Vagina (tissue), 2 donors: ENCODE measurements at regions not wholly inside any gene's neighbourhood (a gene's known extent, or its start where the extent isn't known, plus 50 kb on each side); places are given as distances from the start of the nearest gene placed in this dataset.
"Not testable (repeated sequence)": the region's sequence is repeated elsewhere in the genome, so short reads cannot be mapped to it uniquely, and the experiment has no call there.

Experiments used
- DNase-seq, 2 donors: peaks; one replicate each; pipeline ENCODE4 v3.0.0-alpha.2; 2017; ENCODE audit errors: extremely low spot score in 2 of 2
- H3K27ac ChIP-seq: fragments of 200-600 bp; sonication (generic); one replicate; pipeline ENCODE4 v1.5.1; 2019
- H3K27me3 ChIP-seq: fragments of 200-600 bp; sonication (generic); one replicate; pipeline ENCODE4 v1.5.1; 2019
- H3K36me3 ChIP-seq, 2 donors: fragments of 200-600 bp; sonication (generic); one replicate each; pipeline ENCODE4 v1.5.1; 2017 to 2019
- H3K4me1 ChIP-seq: fragments of 200-600 bp; sonication (generic); one replicate; pipeline ENCODE4 v1.5.1; 2019
- H3K4me3 ChIP-seq, 2 donors: fragments of 200-600 bp; sonication (generic); 1 replicate in 1 of 2; 2 replicates in 1 of 2; pipeline ENCODE4 v1.5.1; 2016 to 2019
- H3K9me3 ChIP-seq: fragments of 200-600 bp; sonication (generic); one replicate; pipeline ENCODE4 v1.5.1; 2019
- POLR2A ChIP-seq, 2 donors: fragments of 450-650 bp; IDR thresholded peaks; one replicate each; pipeline ENCODE4 v1.6.1; 2017; ENCODE audit warnings: antibody characterized with exemption in 2 of 2, mild to moderate bottlenecking in 2 of 2, moderate library complexity in 2 of 2
- POLR2AphosphoS5 ChIP-seq, 2 donors: sonication (generic); formaldehyde crosslinking; IDR thresholded peaks; one replicate each; pipeline ENCODE4 v1.9.0; 2017; ENCODE audit warnings: antibody characterized with exemption in 2 of 2, mild to moderate bottlenecking in 2 of 2, low read depth in 1 of 2; ENCODE audit not compliant: insufficient read depth in 1 of 2
- intact Hi-C: fragments of 100-400 bp; cut with DNase I; formaldehyde crosslinking; loops from one replicate; pipeline ENCODE4 v1.15.1; 2023
- TF ChIP-seq, protein P1 (sequence below), 3 experiments: fragments of 450-650 bp in 2 of 3; fragments of 200-600 bp in 1 of 3; sonication (generic) in 1 of 3; IDR thresholded peaks; one replicate each; pipeline ENCODE4 v1.5.1; 2017 to 2019; ENCODE audit warnings: antibody characterized with exemption in 3 of 3, mild to moderate bottlenecking in 2 of 3, moderate library complexity in 2 of 3

DNA sequence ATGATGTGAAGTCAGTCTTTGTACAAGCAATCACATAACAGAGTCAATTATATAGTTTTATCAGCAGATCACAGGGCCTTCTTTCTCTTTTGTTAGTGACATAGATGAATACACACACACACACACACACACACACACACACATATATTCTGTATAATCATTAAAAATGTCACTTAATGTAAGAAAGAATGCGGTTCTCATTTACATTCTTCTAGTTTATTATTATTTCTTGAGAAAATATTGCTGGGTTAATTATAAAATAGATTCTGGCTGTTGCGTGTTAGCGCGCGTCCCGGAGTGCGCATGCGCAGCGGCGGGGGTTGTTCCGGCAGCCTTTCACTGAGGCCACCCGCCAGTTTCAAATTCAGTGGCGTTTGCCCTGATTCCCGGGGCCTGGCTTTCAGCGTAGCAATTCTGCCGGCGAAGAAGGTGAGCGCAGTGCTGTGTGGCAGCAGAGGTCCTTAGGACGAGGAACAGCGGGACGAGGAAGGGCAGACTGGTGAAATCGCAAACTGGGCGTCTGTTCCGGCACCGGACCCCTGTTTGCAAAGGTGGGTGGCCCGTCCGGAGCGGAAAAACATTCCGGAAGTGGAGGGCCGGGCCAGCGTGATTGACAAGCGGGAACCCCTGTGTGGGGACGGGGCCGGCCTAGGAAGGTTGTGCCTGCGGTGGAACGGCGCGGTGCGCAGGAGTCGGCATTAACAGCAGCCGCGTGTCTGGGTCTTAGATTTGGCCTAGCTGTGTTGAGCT is 75.3 kb upstream of the PZP start:
- H3K4me1 ChIP-seq, DNase-seq, H3K36me3 ChIP-seq, H3K9me3 ChIP-seq, H3K27me3 ChIP-seq, intact Hi-C loops: not testable (repeated sequence)
- Histone ChIP-seq H3K27ac (peak overlapping the region; percentile 48), H3K4me3 (peak overlapping the region; percentile 41 to 46)
- TF ChIP-seq POLR2AphosphoS5 (IDR thresholded peaks at IDR 0.05; ENCODE audit: insufficient read depth in 1 of 2, low read depth in 1 of 2): peak; percentile 55 to 65

DNA sequence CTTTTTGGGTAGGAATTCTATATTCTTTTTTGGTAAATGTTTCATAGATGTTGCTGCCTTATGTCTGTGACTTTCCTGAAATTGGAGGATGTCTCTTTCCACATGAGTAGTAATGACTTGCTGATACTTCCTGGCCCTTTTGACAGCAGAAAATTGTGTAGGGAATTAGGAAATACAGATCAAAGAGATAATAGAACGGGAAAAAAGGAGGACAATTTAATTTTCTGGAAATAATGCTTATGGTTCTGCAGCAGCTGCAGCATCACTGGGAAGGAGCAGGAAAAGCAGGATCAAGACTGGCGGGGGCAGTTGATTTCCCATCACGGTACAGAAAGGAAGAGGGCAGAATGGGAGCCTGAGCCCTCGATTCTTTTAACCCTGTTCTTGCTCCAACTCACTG is 68.8 kb upstream of the PZP start:
- DNase-seq: no peak
- no peak overlapping the region for H3K4me3 ChIP-seq
- no peaks in the 10 kb centered on the region for H3K27me3 ChIP-seq
- H3K36me3 ChIP-seq: no peaks in the 10 kb centered on the region
- TF ChIP-seq, protein P1, sequence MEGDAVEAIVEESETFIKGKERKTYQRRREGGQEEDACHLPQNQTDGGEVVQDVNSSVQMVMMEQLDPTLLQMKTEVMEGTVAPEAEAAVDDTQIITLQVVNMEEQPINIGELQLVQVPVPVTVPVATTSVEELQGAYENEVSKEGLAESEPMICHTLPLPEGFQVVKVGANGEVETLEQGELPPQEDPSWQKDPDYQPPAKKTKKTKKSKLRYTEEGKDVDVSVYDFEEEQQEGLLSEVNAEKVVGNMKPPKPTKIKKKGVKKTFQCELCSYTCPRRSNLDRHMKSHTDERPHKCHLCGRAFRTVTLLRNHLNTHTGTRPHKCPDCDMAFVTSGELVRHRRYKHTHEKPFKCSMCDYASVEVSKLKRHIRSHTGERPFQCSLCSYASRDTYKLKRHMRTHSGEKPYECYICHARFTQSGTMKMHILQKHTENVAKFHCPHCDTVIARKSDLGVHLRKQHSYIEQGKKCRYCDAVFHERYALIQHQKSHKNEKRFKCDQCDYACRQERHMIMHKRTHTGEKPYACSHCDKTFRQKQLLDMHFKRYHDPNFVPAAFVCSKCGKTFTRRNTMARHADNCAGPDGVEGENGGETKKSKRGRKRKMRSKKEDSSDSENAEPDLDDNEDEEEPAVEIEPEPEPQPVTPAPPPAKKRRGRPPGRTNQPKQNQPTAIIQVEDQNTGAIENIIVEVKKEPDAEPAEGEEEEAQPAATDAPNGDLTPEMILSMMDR (IDR thresholded peaks at IDR 0.05): no peak
- H3K27ac ChIP-seq: no peak overlapping the region
- intact Hi-C loops: no loop called here
- H3K9me3 ChIP-seq: no peaks in the 10 kb centered on the region
- no peaks in the 10 kb centered on the region for H3K4me1 ChIP-seq

DNA sequence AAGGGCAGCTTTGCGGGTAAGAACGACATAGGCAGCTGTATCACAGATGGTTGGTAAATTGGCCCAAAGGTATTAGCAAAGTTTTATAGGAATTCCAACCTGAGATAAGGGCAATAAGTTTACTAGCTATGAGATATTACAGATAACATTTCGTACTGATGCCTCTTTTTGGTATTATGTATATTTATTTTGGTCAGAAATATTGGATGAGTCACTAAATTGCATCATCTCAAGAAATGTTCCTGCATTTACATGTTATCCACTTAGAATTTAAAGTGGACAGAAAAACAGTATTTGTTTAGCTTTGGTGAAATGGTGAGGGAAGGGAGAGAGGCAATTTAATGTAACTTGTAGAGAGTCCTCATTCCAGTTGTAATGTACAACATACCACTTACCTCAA is 65.1 kb upstream of the PZP start:
- H3K36me3 ChIP-seq: no peaks in the 10 kb centered on the region
- intact Hi-C loops: no loop called here
- no peaks in the 10 kb centered on the region for H3K4me1 ChIP-seq
- H3K9me3 ChIP-seq: no peaks in the 10 kb centered on the region
- H3K4me3 ChIP-seq: no peak overlapping the region
- no peak overlapping the region for H3K27ac ChIP-seq
- TF ChIP-seq POLR2AphosphoS5 (IDR thresholded peaks at IDR 0.05; ENCODE audit: insufficient read depth in 1 of 2, low read depth in 1 of 2): no peak
- TF ChIP-seq, protein P1 (IDR thresholded peaks at IDR 0.05): no peak
- no peak for TF ChIP-seq POLR2A (IDR thresholded peaks at IDR 0.05)
- no peak for DNase-seq
- no peaks in the 10 kb centered on the region for H3K27me3 ChIP-seq

DNA sequence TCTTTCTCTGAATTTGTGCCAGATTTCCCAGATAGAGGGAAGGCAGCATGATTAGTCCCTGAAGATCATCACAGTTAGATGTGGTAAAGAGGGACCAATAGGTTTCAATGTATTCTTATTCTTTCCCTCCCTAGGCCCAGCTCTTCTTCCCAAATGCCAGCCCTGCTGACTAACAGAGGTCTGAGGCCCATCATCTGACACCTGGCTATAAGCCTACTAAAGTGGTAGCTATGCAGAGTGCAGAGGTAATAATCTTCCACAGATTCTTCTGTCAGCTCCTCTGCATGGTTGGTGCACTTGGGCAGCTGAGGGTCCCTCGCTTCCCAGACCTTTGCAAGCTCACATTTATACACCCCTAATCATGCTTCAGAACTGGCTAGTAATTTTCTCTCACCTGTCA is 63.7 kb upstream of the PZP start:
- no peaks in the 10 kb centered on the region for H3K36me3 ChIP-seq
- no peak overlapping the region for H3K27ac ChIP-seq
- H3K4me3 ChIP-seq: no peak overlapping the region
- H3K27me3 ChIP-seq: no peaks in the 10 kb centered on the region
- DNase-seq: no peak
- no peaks in the 10 kb centered on the region for H3K4me1 ChIP-seq
- TF ChIP-seq POLR2A (IDR thresholded peaks at IDR 0.05) (no peak), POLR2AphosphoS5 (IDR thresholded peaks at IDR 0.05; ENCODE audit: insufficient read depth in 1 of 2, low read depth in 1 of 2) (no peak)
- TF ChIP-seq, protein P1 (IDR thresholded peaks at IDR 0.05): no peak
- no peaks in the 10 kb centered on the region for H3K9me3 ChIP-seq
- intact Hi-C loops: no loop called here

DNA sequence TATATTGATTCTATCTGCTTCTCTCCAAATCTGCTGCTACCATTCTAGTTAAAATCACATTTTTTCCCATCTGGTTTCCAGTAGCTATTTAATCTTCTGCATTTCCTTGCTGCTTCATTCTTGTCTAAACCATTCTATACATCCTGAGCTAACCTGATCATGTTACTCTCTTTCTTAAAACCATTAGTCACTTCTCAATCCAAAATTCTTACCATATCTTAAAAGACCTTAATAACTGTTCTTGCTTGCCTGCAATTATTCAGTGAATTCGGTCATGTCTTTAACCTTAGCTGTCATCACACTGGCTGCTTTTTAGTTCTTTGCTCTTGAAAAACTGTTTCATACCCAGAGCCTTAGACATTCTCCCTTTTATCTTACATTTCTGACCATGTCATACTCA is 56.4 kb upstream of the PZP start:
- intact Hi-C loops: no loop called here
- Histone ChIP-seq H3K27ac (no peak overlapping the region), H3K4me3 (no peak overlapping the region), H3K27me3 (no peaks in the 10 kb centered on the region), H3K36me3 (no peaks in the 10 kb centered on the region), H3K4me1 (no peaks in the 10 kb centered on the region), H3K9me3 (no peaks in the 10 kb centered on the region)
- DNase-seq: no peak
- no peak for TF ChIP-seq POLR2A (IDR thresholded peaks at IDR 0.05)
- no peak for TF ChIP-seq POLR2AphosphoS5 (IDR thresholded peaks at IDR 0.05; ENCODE audit: insufficient read depth in 1 of 2, low read depth in 1 of 2)
- TF ChIP-seq, protein P1 (IDR thresholded peaks at IDR 0.05): no peak
